Fibroblast of skin of right biceps (primary cell): ENCODE measurements at regions not wholly inside any gene's neighbourhood (a gene's known extent, or its start where the extent isn't known, plus 50 kb on each side); places are given as distances from the start of the nearest gene placed in this dataset.
A peak's percentile ranks its signal among the peaks of the same experiment; 100 is the strongest.

Experiments
- DNase-seq: peaks from one replicate; pipeline ENCODE4 v3.0.0-alpha.2; 2013

DNA sequence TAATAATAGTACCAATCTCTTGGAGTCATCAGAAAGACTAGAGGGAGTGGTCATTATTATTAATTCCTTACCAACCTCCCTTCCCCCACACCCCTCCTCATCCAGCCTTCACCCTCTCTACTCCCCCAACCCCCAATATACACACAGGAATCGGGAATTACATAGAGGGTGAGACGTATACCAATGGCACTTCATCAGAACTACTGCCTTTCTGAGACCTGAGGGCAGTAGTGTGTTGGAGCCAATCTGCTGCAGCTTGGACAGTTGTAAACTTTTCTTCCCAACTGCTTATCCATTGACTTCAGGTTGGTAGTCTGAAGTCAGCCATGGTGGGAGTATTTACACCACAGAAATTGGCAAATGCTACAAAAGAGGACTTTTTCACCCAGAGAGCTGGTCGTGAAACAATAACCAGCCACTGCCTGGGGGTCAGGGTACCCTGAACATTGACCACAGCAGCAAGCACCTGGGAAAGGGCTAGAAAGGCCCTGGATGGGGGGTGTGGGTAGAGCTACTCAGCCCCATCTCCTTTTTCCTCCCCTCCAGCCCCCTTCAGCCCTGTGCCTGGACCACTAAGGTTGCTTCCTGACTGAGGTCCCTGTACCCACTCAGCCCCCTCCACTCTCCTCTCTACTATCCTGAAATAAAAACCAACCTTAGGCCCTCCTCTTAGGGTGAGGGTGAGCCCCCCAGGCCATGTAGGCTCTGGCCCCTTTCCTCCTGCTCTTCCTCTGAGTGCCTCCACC is 161.5 kb downstream of the MRPL14 start:
- DNase-seq = no peak

DNA sequence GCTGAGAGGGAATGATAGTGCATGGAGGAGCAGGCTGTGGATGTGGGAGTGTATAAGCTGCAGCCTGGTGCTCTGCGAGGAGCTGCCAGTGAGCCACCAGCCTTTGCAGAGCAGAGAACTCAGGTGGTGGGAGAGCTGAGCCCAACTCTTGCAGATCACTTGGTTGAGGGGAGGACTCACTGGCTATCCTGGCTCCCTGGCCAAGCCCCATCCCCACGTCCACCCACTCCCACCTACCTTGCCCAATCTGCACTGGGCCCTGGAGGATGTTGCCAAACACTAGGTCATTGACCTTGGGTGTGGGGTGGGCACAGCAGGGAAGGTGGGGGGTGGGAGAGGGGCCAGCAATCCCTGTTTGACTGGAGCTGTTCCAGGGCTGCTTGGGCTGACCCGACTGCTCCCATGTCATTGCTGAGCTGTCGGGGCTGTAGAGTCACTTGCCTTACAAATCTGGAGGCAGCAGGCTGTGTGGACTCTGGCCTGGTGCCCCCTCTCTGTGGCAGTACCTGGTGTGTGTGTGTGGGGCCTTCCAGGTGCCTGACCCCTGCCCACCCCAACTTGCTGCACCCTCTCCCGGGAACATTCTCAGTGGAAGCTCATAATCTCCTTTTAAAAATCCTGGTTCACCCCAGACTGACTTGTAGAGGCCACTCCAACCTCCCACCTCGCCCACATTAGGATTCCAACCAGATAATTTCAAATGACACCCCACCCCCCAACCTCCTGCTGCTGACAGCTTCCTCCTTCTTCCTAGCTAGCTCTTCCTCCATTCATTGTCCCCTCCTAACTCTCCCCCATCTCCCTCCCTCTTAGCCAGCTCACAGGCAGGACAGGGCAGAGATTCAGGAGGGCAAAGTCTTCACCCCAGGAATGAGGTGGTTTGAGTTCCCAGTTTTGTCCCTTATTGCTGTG is 162.3 kb downstream of the MRPL14 start:
- no peak for DNase-seq

- no peak for DNase-seq
These were observed 163.2 kb downstream of the MRPL14 start for GRCh38 chr6:43963877-43964658.

DNA sequence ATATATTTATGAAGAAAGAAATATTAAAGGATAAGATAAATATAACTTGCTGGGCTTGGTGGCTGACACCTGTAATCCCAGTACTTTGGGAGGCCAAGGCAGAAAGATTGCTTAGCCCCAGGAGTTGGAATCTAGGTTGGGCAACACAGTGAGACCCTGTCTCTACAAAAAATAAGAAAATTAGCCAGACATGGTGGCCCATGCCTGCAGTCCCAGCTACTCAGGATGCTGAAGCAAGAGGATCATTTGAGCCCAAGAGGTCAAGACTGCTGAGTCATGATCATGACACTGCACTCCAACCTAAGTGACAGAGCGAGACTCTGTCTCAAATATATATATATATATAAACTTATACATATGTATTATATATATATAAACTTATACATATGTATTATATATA is 164.0 kb downstream of the MRPL14 start:
- DNase-seq = no peak

DNA sequence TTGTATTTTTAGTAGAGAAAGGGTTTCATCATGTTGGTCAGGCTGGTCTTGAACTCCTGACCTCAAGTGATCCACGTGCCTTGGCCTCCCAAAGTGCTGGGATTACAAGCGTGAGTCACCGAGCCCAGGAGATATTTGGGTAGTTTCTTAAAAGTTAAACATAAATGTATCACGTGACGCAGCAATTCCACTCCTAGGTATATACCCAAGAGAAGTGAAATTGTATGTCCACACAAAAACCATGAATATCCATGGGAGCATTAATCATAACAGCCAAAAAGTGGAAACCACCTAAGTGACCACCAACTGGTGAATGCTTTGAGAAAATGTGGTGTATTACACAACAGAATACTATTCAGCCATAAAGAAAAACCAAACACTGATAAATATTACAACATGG is 164.8 kb downstream of the MRPL14 start:
- peak; percentile 31 for DNase-seq

GRCh38 chr6:43957273-43957672 is 170.0 kb downstream of the MRPL14 start:
- no peak for DNase-seq

- DNase-seq = no peak
These were observed 170.8 kb downstream of the MRPL14 start for GRCh38 chr6:43956478-43956877.

- no peak for DNase-seq
These were observed 172.7 kb downstream of the MRPL14 start for GRCh38 chr6:43954311-43955131.

- DNase-seq = no peak
These were observed 173.4 kb downstream of the MRPL14 start for GRCh38 chr6:43953794-43954310.

DNA sequence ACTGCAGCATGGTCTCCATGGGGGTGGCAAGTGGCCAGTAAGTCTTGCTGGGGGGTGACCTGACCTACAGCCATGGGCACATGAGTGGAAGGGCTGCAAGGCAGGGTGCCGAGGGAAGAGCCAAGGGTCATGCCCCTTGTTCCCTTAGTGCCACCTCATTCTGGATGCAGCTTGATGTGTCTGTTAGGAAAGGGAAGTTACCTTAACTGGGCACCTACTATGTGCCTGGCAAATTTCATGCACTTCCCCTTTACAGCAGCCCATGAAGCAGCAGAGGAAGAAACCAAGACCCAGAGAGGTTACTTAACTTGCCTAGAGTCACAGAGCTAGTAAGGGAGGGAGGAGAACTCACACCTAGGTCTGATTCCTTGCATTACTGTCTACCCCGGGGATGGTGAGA is 174.0 kb downstream of the MRPL14 start:
- DNase-seq = no peak

DNA sequence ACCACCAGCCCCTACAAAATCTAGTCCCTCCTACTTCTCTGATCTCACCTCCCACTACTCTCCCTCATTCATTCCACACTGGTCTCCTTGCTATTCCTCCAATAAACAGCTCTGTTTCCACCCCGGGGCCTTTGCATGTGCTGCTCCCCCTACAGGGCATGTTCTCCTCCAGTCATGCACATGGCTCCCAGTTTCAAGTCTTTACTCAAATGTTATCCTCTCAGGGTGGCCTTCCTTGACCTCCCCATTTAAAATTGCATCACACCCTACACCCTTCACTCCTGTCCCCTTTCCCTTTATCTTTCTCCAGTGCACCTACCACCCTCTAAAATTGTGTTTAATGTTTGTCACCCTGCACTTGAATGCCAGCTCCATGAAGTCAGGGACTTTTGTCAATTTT is 174.5 kb downstream of the MRPL14 start:
- DNase-seq = no peak

DNA sequence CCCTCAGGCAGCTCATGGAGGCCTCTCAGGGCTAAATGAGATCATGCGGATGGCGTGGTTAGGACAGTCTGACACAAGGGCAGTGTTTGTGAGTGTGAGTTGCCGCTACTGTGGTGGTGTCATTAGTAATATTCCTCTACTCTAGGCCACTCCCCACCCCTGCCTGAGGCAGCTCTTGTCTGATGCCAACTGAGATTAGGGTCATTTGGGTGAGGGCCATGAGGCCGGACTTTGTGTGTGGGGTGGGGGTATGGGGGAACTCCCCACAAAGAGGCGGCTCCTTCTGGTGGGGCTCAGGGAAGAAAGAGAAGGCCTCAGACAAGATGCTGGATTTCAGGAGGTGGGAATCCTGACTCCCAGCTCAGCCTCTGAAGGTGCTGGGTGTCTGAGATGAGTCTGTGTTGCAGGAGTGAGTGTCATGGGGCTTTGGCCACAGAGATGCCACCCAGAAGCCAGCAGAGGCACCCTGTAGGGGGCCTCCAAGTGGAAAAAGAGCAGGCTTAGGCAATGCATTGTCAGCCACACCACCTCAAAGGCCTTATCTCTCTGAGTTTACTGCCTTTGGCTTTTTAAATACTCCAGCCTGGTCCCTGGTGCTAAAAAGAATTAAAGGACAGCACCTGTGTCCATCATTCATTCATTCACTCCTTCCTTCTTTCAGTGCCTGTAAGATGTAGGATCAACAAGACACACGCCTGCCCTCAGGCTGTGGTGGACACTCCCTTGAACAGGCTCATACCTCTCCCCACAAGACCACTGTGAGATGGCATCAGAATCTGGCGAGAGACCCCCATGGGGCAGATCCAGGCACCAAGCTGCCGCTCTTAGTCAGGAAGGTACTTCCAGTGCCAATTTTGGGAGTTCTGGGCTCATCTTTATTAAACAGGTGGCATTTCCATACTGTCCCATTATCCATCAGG is 175.2 kb downstream of the MRPL14 start:
- DNase-seq = peak; percentile 32

DNA sequence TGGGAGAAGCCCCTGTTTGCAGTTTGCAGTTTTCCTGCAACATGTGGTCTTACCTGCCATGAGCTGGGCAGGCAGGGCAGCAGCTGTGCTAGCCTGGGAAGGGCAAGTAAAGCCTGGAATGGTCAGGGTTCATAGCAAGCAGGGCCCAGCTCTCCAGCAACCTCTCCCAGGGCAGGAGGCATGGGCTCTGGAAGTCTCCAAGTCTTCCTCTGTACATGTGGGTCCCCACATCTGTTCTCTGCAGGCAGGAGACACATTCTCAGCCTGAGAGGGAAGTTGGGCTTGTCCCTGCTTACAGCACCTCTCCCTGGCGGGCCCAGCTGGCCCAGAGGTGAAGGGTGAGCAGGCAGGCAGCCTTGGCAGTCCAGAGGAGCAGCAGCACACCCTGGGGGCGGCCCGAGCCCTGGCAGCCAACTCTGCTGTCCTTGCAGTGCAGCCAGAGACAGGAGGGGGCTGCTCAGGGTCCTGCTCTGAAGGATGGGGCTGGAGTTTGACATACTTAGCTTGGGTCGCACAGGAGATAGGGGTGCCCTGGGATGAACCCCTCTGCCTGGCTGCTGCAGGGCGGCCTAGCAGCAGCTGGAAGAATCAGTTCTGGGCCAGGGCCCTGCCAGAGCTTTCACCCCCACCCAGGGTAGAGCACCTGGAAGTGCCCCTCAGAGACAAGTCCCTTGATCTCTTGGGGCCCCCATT is 176.0 kb downstream of the MRPL14 start:
- peak; percentile 48 for DNase-seq

- no peak for DNase-seq
These were observed 176.6 kb downstream of the MRPL14 start for GRCh38 chr6:43950731-43951062.

- DNase-seq = no peak
These were observed 177.1 kb downstream of the MRPL14 start for GRCh38 chr6:43950051-43950605.

GRCh38 chr6:43949551-43949991 is 177.7 kb downstream of the MRPL14 start:
- peak; percentile 70 for DNase-seq

DNA sequence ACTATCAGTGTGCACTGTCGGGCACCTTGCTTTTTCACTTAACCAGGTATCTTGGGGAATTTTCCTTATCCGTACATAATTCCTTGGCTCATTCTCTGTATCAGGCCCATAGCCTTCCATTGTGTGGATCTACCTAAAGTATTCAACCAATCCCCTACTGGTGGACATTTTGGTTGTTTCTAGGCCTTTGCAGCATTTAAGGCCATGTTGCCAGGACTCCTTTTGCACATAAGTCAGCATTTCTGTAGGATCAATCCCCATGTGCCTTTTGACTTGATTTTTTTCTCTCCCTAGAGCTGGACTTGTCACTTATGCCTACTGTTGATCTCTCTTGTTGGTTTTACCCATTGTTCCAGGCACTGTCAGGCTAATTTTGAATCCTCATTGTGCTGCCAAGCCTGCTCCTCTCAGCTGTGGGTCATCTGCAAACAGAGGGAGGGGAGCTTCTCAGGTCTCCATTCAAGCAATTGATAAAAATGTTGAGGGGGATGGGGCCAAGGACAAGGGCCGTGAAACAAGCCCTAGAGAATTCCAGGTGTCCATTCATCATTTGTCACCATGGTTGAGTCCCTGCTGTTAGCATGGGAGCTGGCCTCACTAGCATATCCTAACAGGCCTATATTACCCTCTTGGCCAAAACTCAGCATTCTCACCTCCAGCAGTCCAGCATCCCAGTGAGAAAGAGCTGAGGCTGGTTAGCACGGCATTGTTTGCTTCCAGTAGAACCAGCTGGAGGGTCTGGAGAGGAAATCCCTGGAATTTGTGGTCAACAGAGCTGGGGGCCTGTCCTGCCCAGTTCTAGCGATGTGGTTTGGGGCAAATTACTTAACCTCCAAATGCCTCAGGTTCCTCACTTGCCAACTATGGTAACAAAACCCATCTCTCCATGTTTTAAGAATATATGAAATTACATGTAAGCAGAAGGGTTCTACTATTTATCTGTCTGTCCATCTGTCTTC is 178.4 kb downstream of the MRPL14 start:
- peak; percentile 75 for DNase-seq

- DNase-seq = no peak
These were observed 177.8 kb downstream of the VEGFA start for GRCh38 chr6:43947860-43948259.
